ENCODE measurements at regions not wholly inside any gene's neighbourhood (a gene's known extent, or its start where the extent isn't known, plus 50 kb on each side); places are given as distances from the start of the nearest gene placed in this dataset.
A peak's percentile ranks its signal among the peaks of the same experiment; 100 is the strongest.

- TF ChIP-seq ATF1 (CRISPR knock-in tag; IDR thresholded peaks at IDR 0.05) (no peak), ATF1 (tag; IDR thresholded peaks at IDR 0.05) (peak; percentile 8; the same call in 1 of the 2 replicates), POLR2A (conservative IDR thresholded peaks at IDR 0.05) (no peak), NCOA2 (IDR thresholded peaks at IDR 0.05; ENCODE audit: partially characterized antibody in 2 of 2) (no peak), FOXP1 (CRISPR knock-in tag; IDR thresholded peaks at IDR 0.05) (no peak), ZNF561 (CRISPR knock-in tag; conservative IDR thresholded peaks at IDR 0.05) (no peak), TCF7L2 (IDR thresholded peaks at IDR 0.05; ENCODE audit: low read depth, low read length) (no peak), MED1 (CRISPR knock-in tag; IDR thresholded peaks at IDR 0.05; ENCODE audit: borderline replicate concordance) (no peak), XRCC5 (IDR thresholded peaks at IDR 0.05; ENCODE audit: low read depth, low read length) (no peak), CTBP1 (IDR thresholded peaks at IDR 0.05; ENCODE audit: borderline replicate concordance) (peak; percentile 34; the same call in 1 of the 2 replicates), UBTF (IDR thresholded peaks at IDR 0.05; ENCODE audit: borderline replicate concordance in 1 of 2, low read depth in 2 of 2, low read length in 2 of 2) (no peak), ZNF444 (CRISPR knock-in tag; IDR thresholded peaks at IDR 0.05) (no peak), AFF1 (IDR thresholded peaks at IDR 0.05; ENCODE audit: low read depth in 1 of 2, partially characterized antibody in 2 of 2) (no peak), NFE2 (IDR thresholded peaks at IDR 0.05; ENCODE audit: low read depth) (peak; percentile 77), KLF13 (tag; IDR thresholded peaks at IDR 0.05; ENCODE audit: borderline replicate concordance, low read depth) (0 out of 2 replicates have a peak, but pooled peaks have one; percentile 36)
- TF ChIP-seq, protein P1, sequence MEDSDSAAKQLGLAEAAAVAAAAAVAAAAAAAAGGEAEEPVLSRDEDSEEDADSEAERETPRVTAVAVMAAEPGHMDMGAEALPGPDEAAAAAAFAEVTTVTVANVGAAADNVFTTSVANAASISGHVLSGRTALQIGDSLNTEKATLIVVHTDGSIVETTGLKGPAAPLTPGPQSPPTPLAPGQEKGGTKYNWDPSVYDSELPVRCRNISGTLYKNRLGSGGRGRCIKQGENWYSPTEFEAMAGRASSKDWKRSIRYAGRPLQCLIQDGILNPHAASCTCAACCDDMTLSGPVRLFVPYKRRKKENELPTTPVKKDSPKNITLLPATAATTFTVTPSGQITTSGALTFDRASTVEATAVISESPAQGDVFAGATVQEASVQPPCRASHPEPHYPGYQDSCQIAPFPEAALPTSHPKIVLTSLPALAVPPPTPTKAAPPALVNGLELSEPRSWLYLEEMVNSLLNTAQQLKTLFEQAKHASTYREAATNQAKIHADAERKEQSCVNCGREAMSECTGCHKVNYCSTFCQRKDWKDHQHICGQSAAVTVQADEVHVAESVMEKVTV (CRISPR knock-in tag; IDR thresholded peaks at IDR 0.05) = 0 out of 2 replicates have a peak, but pooled peaks have one; percentile 22
- TF ChIP-seq, protein P2, sequence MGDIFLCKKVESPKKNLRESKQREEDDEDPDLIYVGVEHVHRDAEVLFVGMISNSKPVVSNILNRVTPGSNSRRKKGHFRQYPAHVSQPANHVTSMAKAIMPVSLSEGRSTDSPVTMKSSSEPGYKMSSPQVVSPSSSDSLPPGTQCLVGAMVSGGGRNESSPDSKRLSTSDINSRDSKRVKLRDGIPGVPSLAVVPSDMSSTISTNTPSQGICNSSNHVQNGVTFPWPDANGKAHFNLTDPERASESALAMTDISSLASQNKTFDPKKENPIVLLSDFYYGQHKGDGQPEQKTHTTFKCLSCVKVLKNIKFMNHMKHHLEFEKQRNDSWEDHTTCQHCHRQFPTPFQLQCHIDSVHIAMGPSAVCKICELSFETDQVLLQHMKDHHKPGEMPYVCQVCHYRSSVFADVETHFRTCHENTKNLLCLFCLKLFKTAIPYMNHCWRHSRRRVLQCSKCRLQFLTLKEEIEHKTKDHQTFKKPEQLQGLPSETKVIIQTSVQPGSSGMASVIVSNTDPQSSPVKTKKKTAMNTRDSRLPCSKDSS (IDR thresholded peaks at IDR 0.05; ENCODE audit: low read depth, partially characterized antibody) = no peak
These were observed 76.5 kb upstream of the BTG3 start (continued) for GRCh38 chr21:17688912-17689874.
